Astrocyte (in vitro differentiated cells and primary cell): ENCODE measurements at regions not wholly inside any gene's neighbourhood (a gene's known extent, or its start where the extent isn't known, plus 50 kb on each side); places are given as distances from the start of the nearest gene placed in this dataset.

Experiments
- DNase-seq: peaks from one replicate; pipeline ENCODE4 v3.0.0-alpha.2; 2010; ENCODE audit warnings: low read depth
- FAIRE-seq: peaks from 2 replicates; lab custom pipeline; 2011; peaks lifted over from hg19 to GRCh38; lab: Jason Lieb, UNC
- H2AFZ ChIP-seq: 2 replicates; pipeline ENCODE4 v1.6.0; 2012; ENCODE audit warnings: low read depth, low read length, inconsistent platforms
- H3K27ac ChIP-seq: 2 replicates; pipeline ENCODE4 v1.5.1; 2011; ENCODE audit warnings: low read depth, low read length, inconsistent platforms
- H3K27me3 ChIP-seq: 2 replicates; pipeline ENCODE4 v1.6.0; 2011; ENCODE audit warnings: low read length, inconsistent platforms; ENCODE audit not compliant: insufficient read depth
- H3K36me3 ChIP-seq: 2 replicates; pipeline ENCODE4 v1.5.1; 2011; ENCODE audit warnings: low read length, inconsistent platforms; ENCODE audit not compliant: insufficient read depth
- H3K4me1 ChIP-seq: 2 replicates; pipeline ENCODE4 v1.5.1; 2011; ENCODE audit warnings: low read length, inconsistent platforms; ENCODE audit not compliant: insufficient read depth
- H3K4me2 ChIP-seq: 2 replicates; pipeline ENCODE4 v1.6.0; 2012; ENCODE audit warnings: low read length, inconsistent platforms
- H3K4me3 ChIP-seq: 2 replicates; pipeline ENCODE4 v1.5.1; 2011; ENCODE audit warnings: low read depth, mild to moderate bottlenecking, low read length, inconsistent platforms; ENCODE audit not compliant: insufficient read depth
- H3K79me2 ChIP-seq: 2 replicates; pipeline ENCODE4 v1.6.0; 2012; ENCODE audit warnings: mild to moderate bottlenecking, low read length, inconsistent platforms; ENCODE audit not compliant: insufficient read depth
- H3K9ac ChIP-seq: 2 replicates; pipeline ENCODE4 v1.6.0; 2012; ENCODE audit warnings: mild to moderate bottlenecking, low read length, inconsistent platforms
- H3K9me3 ChIP-seq: 2 replicates; pipeline ENCODE4 v1.5.1; 2012; ENCODE audit warnings: low read depth, mild to moderate bottlenecking, low read length, inconsistent platforms; ENCODE audit not compliant: insufficient read depth
- H4K20me1 ChIP-seq: 2 replicates; pipeline ENCODE4 v1.6.0; 2012; ENCODE audit warnings: low read length, inconsistent platforms; ENCODE audit not compliant: insufficient read depth
- H3K27ac Mint-ChIP-seq: one replicate; pipeline ENCODE4 v1.8.0; 2021; ENCODE audit warnings: mild to moderate bottlenecking, mixed read lengths; ENCODE audit not compliant: unreplicated experiment
- H3K27me3 Mint-ChIP-seq: one replicate; pipeline ENCODE4 v1.8.0; 2021; ENCODE audit warnings: low read depth, mixed read lengths; ENCODE audit not compliant: unreplicated experiment
- H3K36me3 Mint-ChIP-seq: one replicate; pipeline ENCODE4 v1.8.0; 2021; ENCODE audit warnings: low read depth, mixed read lengths; ENCODE audit not compliant: unreplicated experiment
- H3K4me1 Mint-ChIP-seq: one replicate; pipeline ENCODE4 v1.8.0; 2021; ENCODE audit warnings: low read depth, mixed read lengths; ENCODE audit not compliant: unreplicated experiment
- H3K4me3 Mint-ChIP-seq: one replicate; pipeline ENCODE4 v1.8.0; 2021; ENCODE audit warnings: mild to moderate bottlenecking, moderate library complexity, mixed read lengths; ENCODE audit not compliant: unreplicated experiment
- H3K9me3 Mint-ChIP-seq: one replicate; pipeline ENCODE4 v1.8.0; 2021; ENCODE audit warnings: mild to moderate bottlenecking, mixed read lengths; ENCODE audit not compliant: unreplicated experiment
- CTCF ChIP-seq: IDR thresholded peaks from 2 replicates; pipeline ENCODE4 v1.5.1; 2011; ENCODE audit warnings: low read depth, mild to moderate bottlenecking, inconsistent platforms, low read length, moderate library complexity; ENCODE audit not compliant: insufficient read depth
- EZH2 ChIP-seq: IDR thresholded peaks from 2 replicates; pipeline ENCODE4 v1.6.1; 2012; ENCODE audit warnings: mild to moderate bottlenecking, low read length, inconsistent platforms; ENCODE audit not compliant: insufficient read depth

- H2AFZ ChIP-seq, result no peak overlapping the region
- Mint-ChIP-seq H3K4me3 (no peak overlapping the region), H3K36me3 (no peaks in the 10 kb centered on the region), H3K4me1 (no peaks in the 10 kb centered on the region), H3K27me3 (no peaks in the 10 kb centered on the region), H3K27ac (no peak overlapping the region), H3K9me3 (no peaks in the 10 kb centered on the region)
- H3K36me3 ChIP-seq, result no peaks in the 10 kb centered on the region
- H4K20me1 ChIP-seq, result no peaks in the 10 kb centered on the region
- H3K79me2 ChIP-seq, result no peaks in the 10 kb centered on the region
- no peak overlapping the region for H3K9ac ChIP-seq
- H3K4me1 ChIP-seq, result no peaks in the 10 kb centered on the region
- DNase-seq (no peak), FAIRE-seq (no peak)
- no peak overlapping the region for H3K27ac ChIP-seq
- H3K27me3 ChIP-seq, result no peaks in the 10 kb centered on the region
- H3K4me2 ChIP-seq, result no peak overlapping the region
- no peaks in the 10 kb centered on the region for H3K9me3 ChIP-seq
- no peak overlapping the region for H3K4me3 ChIP-seq
- TF ChIP-seq EZH2, result no peak
- no peak for TF ChIP-seq CTCF
Measured at GRCh38 chr11:22559416-22559815, 66.2 kb downstream of the FANCF start.

GRCh38 chr11:22558664-22559063 lies 67.0 kb downstream of the FANCF start:
- H3K4me1 ChIP-seq, result no peaks in the 10 kb centered on the region
- Mint-ChIP-seq H3K9me3 (no peaks in the 10 kb centered on the region), H3K36me3 (no peaks in the 10 kb centered on the region), H3K4me1 (no peaks in the 10 kb centered on the region), H3K27me3 (no peaks in the 10 kb centered on the region), H3K27ac (no peak overlapping the region), H3K4me3 (no peak overlapping the region)
- H3K9me3 ChIP-seq, result no peaks in the 10 kb centered on the region
- no peaks in the 10 kb centered on the region for H3K79me2 ChIP-seq
- FAIRE-seq (no peak), DNase-seq (peak; percentile 41)
- H3K27me3 ChIP-seq, result no peaks in the 10 kb centered on the region
- H3K36me3 ChIP-seq, result no peaks in the 10 kb centered on the region
- H2AFZ ChIP-seq, result no peak overlapping the region
- H3K4me3 ChIP-seq, result no peak overlapping the region
- H3K9ac ChIP-seq, result no peak overlapping the region
- H4K20me1 ChIP-seq, result no peaks in the 10 kb centered on the region
- TF ChIP-seq CTCF, result no peak
- TF ChIP-seq EZH2, result no peak
- peak overlapping the region; percentile 22 for H3K4me2 ChIP-seq
- no peak overlapping the region for H3K27ac ChIP-seq

GRCh38 chr11:22556381-22556780 lies 69.2 kb downstream of the FANCF start:
- no peak overlapping the region for H2AFZ ChIP-seq
- Mint-ChIP-seq H3K4me3 (no peak overlapping the region), H3K9me3 (no peaks in the 10 kb centered on the region), H3K4me1 (no peaks in the 10 kb centered on the region), H3K27me3 (no peaks in the 10 kb centered on the region), H3K36me3 (no peaks in the 10 kb centered on the region), H3K27ac (no peak overlapping the region)
- TF ChIP-seq EZH2 (no peak), CTCF (no peak)
- no peak for FAIRE-seq
- H3K36me3 ChIP-seq, result no peaks in the 10 kb centered on the region
- no peaks in the 10 kb centered on the region for H3K79me2 ChIP-seq
- no peaks in the 10 kb centered on the region for H3K9me3 ChIP-seq
- H3K27ac ChIP-seq, result no peak overlapping the region
- no peaks in the 10 kb centered on the region for H4K20me1 ChIP-seq
- H3K9ac ChIP-seq, result no peak overlapping the region
- DNase-seq, result no peak
- no peaks in the 10 kb centered on the region for H3K4me1 ChIP-seq
- H3K4me2 ChIP-seq, result no peak overlapping the region
- no peak overlapping the region for H3K4me3 ChIP-seq
- H3K27me3 ChIP-seq, result no peaks in the 10 kb centered on the region
